Stimulated activated effector memory CD8-positive, alpha-beta T cell treated with anti-CD3 and anti-CD28 coated beads, Interleukin-12 subunit alpha, Interleukin-12 subunit beta, amount 100 ng/mL, for 72 hours (primary cell): ENCODE measurements at regions not wholly inside any gene's neighbourhood (a gene's known extent, or its start where the extent isn't known, plus 50 kb on each side); places are given as distances from the start of the nearest gene placed in this dataset.

Source experiments
- ATAC-seq: fragments of 150-1000 bp; cut with Tn5 transposase; 2 replicates; pipeline ENCODE4 v1.10.0; 2021
- DNase-seq, 2 donors: peaks; one replicate each; pipeline ENCODE4 v3.0.0; 2021 to 2022; ENCODE audit warnings: low spot score in 2 of 2
- H3K27ac Mint-ChIP-seq: one replicate; pipeline ENCODE4 v1.8.0; 2022; ENCODE audit warnings: mild to moderate bottlenecking, mixed read lengths
- H3K36me3 Mint-ChIP-seq: one replicate; pipeline ENCODE4 v1.8.0; 2022; ENCODE audit warnings: mild to moderate bottlenecking, mixed read lengths
- H3K4me1 Mint-ChIP-seq: one replicate; pipeline ENCODE4 v1.8.0; 2022; ENCODE audit warnings: mixed read lengths
- H3K4me3 Mint-ChIP-seq: one replicate; pipeline ENCODE4 v1.8.0; 2022; ENCODE audit warnings: mild to moderate bottlenecking, mixed read lengths
- H3K9me3 Mint-ChIP-seq: one replicate; pipeline ENCODE4 v1.8.0; 2022; ENCODE audit warnings: mixed read lengths

GRCh38 chr11:70616938-70617654 lies 218.8 kb downstream of the CTTN start:
- Mint-ChIP-seq H3K4me3 (no peak overlapping the region), H3K9me3 (no peaks in the 10 kb centered on the region), H3K27ac (no peak overlapping the region), H3K4me1 (no peaks in the 10 kb centered on the region), H3K36me3 (no peaks in the 10 kb centered on the region)
- DNase-seq (no peak), ATAC-seq (no peak)

GRCh38 chr11:70618431-70619101 lies 220.2 kb downstream of the CTTN start:
- H3K4me1 Mint-ChIP-seq = no peaks in the 10 kb centered on the region
- H3K36me3 Mint-ChIP-seq = no peaks in the 10 kb centered on the region
- H3K9me3 Mint-ChIP-seq = no peaks in the 10 kb centered on the region
- no peak overlapping the region for H3K27ac Mint-ChIP-seq
- DNase-seq (no peak), ATAC-seq (no peak)
- H3K4me3 Mint-ChIP-seq = no peak overlapping the region

- H3K4me1 Mint-ChIP-seq = no peaks in the 10 kb centered on the region
- no peaks in the 10 kb centered on the region for H3K36me3 Mint-ChIP-seq
- H3K9me3 Mint-ChIP-seq = no peaks in the 10 kb centered on the region
- H3K27ac Mint-ChIP-seq = no peak overlapping the region
- ATAC-seq = no peak
- H3K4me3 Mint-ChIP-seq = no peak overlapping the region
- DNase-seq = no peak
Measured at GRCh38 chr11:70619591-70619990, 221.3 kb downstream of the CTTN start.

- H3K4me1 Mint-ChIP-seq = no peaks in the 10 kb centered on the region
Measured at GRCh38 chr11:70620510-70621184, 222.3 kb downstream of the CTTN start.

GRCh38 chr11:70621241-70621640 lies 222.9 kb downstream of the CTTN start:
- no peak overlapping the region for H3K4me3 Mint-ChIP-seq
- DNase-seq (no peak), ATAC-seq (no peak)
- no peaks in the 10 kb centered on the region for H3K4me1 Mint-ChIP-seq
- no peak overlapping the region for H3K27ac Mint-ChIP-seq
- H3K9me3 Mint-ChIP-seq = no peaks in the 10 kb centered on the region
- H3K36me3 Mint-ChIP-seq = no peaks in the 10 kb centered on the region

More at GRCh38 chr11:70620510-70621184, 222.3 kb downstream of the CTTN start:
- H3K4me3 Mint-ChIP-seq = no peak overlapping the region
- no peak overlapping the region for H3K27ac Mint-ChIP-seq
- no peak for ATAC-seq
- H3K9me3 Mint-ChIP-seq = no peaks in the 10 kb centered on the region
- DNase-seq = no peak
- H3K36me3 Mint-ChIP-seq = no peaks in the 10 kb centered on the region

DNA sequence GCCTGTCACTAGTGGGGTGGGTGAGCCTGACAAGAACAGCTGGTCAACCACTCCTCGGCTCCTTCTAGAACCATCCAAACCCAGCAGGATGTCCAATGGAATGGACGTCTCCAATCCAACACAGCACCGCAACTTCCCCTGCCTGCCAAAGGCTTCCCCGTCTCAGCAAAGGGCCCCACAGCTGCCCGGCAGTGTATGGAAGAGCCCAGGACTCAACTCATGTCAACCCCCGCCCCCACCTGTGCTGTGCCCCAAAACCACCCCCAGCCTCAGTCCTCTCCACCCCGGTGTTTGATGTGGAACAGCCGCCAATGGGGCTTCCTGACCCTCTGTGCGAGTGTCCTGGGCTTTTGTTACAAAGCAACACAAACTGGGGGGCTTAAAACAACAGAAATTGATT lies 223.8 kb downstream of the CTTN start:
- H3K9me3 Mint-ChIP-seq = no peaks in the 10 kb centered on the region
- H3K36me3 Mint-ChIP-seq = no peaks in the 10 kb centered on the region
- no peaks in the 10 kb centered on the region for H3K4me1 Mint-ChIP-seq

GRCh38 chr11:70623906-70624597 lies 225.7 kb downstream of the CTTN start:
- Mint-ChIP-seq H3K27ac (no peak overlapping the region), H3K9me3 (no peaks in the 10 kb centered on the region), H3K36me3 (no peaks in the 10 kb centered on the region), H3K4me3 (no peak overlapping the region), H3K4me1 (no peaks in the 10 kb centered on the region)
- ATAC-seq = peak; percentile 4
- DNase-seq = no peak

More for the DNA sequence above, 223.8 kb downstream of the CTTN start:
- no peak for ATAC-seq
- DNase-seq = no peak
- H3K4me3 Mint-ChIP-seq = no peak overlapping the region
- H3K27ac Mint-ChIP-seq = no peak overlapping the region

DNA sequence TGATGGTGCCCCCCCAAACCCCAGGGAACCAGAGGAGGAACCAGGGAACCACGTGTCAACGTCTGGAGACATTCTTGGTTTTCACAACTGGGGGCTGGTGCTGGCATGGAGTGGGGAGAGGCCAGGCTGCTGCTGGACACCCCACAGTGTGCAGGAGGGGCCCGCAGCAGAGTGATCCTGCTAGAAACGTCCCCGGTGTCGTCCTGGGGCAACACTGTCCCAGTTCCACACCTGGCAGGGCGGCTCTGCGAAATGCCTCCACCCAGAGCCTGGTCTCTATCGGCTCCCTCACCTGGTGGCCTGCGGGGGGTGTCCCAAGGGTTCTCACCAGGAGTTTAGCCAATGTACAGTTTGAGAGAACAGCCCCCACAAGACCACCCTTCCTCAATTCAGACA lies 226.3 kb downstream of the CTTN start:
- no peak for DNase-seq
- no peaks in the 10 kb centered on the region for H3K9me3 Mint-ChIP-seq
- no peaks in the 10 kb centered on the region for H3K36me3 Mint-ChIP-seq
- H3K4me1 Mint-ChIP-seq = no peaks in the 10 kb centered on the region
- H3K4me3 Mint-ChIP-seq = no peak overlapping the region
- ATAC-seq = no peak
- H3K27ac Mint-ChIP-seq = no peak overlapping the region

DNA sequence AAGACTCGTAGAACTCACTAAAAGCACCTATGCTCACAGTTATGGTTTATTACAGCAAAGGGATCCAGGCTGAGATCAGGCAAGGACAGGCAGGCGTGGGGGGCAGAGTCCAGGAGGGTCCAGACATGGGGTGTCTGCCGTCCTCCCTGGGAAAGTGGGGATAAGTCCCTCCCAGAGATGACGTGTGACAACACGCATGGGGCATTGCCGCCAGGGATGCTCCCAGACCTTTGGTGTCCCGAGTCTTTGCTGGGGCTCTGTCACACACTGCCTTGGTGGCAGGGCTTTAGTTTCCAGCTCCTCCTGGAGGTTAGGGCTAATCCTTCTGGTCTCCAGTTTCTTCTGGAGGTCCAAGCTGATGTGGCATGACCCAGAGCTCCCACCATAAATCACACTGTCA lies 226.7 kb downstream of the CTTN start:
- no peaks in the 10 kb centered on the region for H3K4me1 Mint-ChIP-seq
- no peaks in the 10 kb centered on the region for H3K9me3 Mint-ChIP-seq
- H3K36me3 Mint-ChIP-seq = no peaks in the 10 kb centered on the region
- H3K4me3 Mint-ChIP-seq = no peak overlapping the region
- ATAC-seq (no peak), DNase-seq (no peak)
- H3K27ac Mint-ChIP-seq = no peak overlapping the region

DNA sequence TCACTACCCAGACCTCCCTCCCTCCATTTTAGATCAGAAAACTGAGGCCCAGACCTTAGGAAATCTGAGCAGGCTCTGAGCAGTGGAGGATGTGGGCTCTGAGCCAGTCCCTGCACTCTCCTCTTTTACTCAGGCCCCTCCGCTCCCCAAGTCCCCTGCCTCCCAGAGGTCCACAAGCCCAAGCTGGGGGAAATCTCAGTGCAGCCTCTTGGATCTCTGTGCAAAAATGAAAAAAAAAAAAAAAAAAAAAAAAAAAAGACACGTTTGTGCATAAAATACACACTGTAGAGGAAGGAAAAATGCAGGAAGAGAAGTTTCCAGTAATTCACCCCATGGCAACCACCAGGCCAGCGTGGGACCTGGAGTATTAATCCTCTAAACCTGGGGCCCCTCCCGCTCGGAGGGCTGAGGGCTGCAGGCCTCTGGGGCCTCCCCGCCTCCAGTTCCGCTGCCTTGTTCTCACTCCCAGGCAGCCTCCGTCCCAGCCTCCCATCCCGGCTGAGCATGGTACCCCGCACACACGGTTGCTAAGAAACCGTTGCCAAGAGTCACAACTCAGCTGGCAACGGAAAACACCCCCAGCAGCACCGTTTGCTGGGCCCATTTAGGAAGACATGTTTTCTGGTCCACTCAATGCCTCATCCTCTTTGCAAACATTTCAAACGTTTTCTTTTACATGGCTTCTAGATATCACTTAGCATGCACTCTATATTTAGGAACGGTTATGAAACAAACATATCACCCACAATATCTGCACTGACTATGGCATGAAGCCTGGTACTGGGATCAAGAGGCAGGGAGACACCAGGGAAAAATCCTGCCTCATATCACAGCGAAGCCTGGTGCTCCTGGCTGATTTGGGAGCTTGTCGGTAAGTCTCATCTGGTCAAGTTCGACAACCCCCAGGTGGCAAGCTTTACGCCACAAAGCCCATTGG lies 227.5 kb downstream of the CTTN start:
- ATAC-seq = no peak
- H3K9me3 Mint-ChIP-seq = no peaks in the 10 kb centered on the region
- H3K27ac Mint-ChIP-seq = no peak overlapping the region
- no peaks in the 10 kb centered on the region for H3K36me3 Mint-ChIP-seq
- DNase-seq = no peak
- H3K4me3 Mint-ChIP-seq = no peak overlapping the region
- H3K4me1 Mint-ChIP-seq = no peaks in the 10 kb centered on the region

GRCh38 chr11:70627219-70627618 lies 228.9 kb downstream of the CTTN start:
- ATAC-seq (no peak), DNase-seq (no peak)
- no peaks in the 10 kb centered on the region for H3K9me3 Mint-ChIP-seq
- no peak overlapping the region for H3K27ac Mint-ChIP-seq
- H3K36me3 Mint-ChIP-seq = no peaks in the 10 kb centered on the region
- H3K4me3 Mint-ChIP-seq = no peak overlapping the region
- H3K4me1 Mint-ChIP-seq = no peaks in the 10 kb centered on the region

- Mint-ChIP-seq H3K27ac (no peak overlapping the region), H3K4me3 (no peak overlapping the region)
Measured at GRCh38 chr11:70628176-70628854, 230.0 kb downstream of the CTTN start.

GRCh38 chr11:70628855-70629844 lies 230.8 kb downstream of the CTTN start:
- no peak overlapping the region for H3K27ac Mint-ChIP-seq
- no peaks in the 10 kb centered on the region for H3K36me3 Mint-ChIP-seq
- no peak overlapping the region for H3K4me3 Mint-ChIP-seq
- H3K4me1 Mint-ChIP-seq = no peaks in the 10 kb centered on the region
- ATAC-seq = no peak
- H3K9me3 Mint-ChIP-seq = no peaks in the 10 kb centered on the region
- no peak for DNase-seq

More at GRCh38 chr11:70628176-70628854, 230.0 kb downstream of the CTTN start:
- no peaks in the 10 kb centered on the region for H3K36me3 Mint-ChIP-seq
- no peak for DNase-seq
- no peak for ATAC-seq
- no peaks in the 10 kb centered on the region for H3K9me3 Mint-ChIP-seq
- no peaks in the 10 kb centered on the region for H3K4me1 Mint-ChIP-seq
